Activated CD4-positive, alpha-beta T cell treated with anti-CD3 and anti-CD28 coated beads, Interleukin-2, amount 10 ng/mL, durations not matched to agents 7 days and 5 days (primary cell): ENCODE measurements at regions not wholly inside any gene's neighbourhood (a gene's known extent, or its start where the extent isn't known, plus 50 kb on each side); places are given as distances from the start of the nearest gene placed in this dataset.

ENCODE experiments used
- CTCF ChIA-PET: fragments of 350-600 bp; sonication (Branson Sonifier 250); formaldehyde crosslinking; loops from one replicate; lab custom pipeline; 2021; ENCODE audit warnings: antibody characterized with exemption; lab: Charles Lee
- POLR2A ChIA-PET: fragments of 350-600 bp; sonication (Branson Sonifier 250); formaldehyde crosslinking; loops from one replicate; lab custom pipeline; 2021; ENCODE audit warnings: antibody characterized with exemption; lab: Charles Lee
- DNase-seq: peaks from one replicate; pipeline ENCODE4 v3.0.0-alpha.2; 2020
- H3K27ac Mint-ChIP-seq: one replicate; pipeline ENCODE4 v1.8.0; 2021; ENCODE audit warnings: mild to moderate bottlenecking, moderate library complexity, mixed read lengths
- H3K27me3 Mint-ChIP-seq: one replicate; pipeline ENCODE4 v1.8.0; 2021; ENCODE audit warnings: mixed read lengths
- H3K36me3 Mint-ChIP-seq: one replicate; pipeline ENCODE4 v1.8.0; 2021; ENCODE audit warnings: low read depth, mixed read lengths
- H3K4me1 Mint-ChIP-seq: one replicate; pipeline ENCODE4 v1.8.0; 2021; ENCODE audit warnings: mixed read lengths
- H3K4me3 Mint-ChIP-seq: one replicate; pipeline ENCODE4 v1.8.0; 2021; ENCODE audit warnings: mild to moderate bottlenecking, moderate library complexity, mixed read lengths
- H3K9me3 Mint-ChIP-seq: one replicate; pipeline ENCODE4 v1.8.0; 2021; ENCODE audit warnings: mixed read lengths

DNA sequence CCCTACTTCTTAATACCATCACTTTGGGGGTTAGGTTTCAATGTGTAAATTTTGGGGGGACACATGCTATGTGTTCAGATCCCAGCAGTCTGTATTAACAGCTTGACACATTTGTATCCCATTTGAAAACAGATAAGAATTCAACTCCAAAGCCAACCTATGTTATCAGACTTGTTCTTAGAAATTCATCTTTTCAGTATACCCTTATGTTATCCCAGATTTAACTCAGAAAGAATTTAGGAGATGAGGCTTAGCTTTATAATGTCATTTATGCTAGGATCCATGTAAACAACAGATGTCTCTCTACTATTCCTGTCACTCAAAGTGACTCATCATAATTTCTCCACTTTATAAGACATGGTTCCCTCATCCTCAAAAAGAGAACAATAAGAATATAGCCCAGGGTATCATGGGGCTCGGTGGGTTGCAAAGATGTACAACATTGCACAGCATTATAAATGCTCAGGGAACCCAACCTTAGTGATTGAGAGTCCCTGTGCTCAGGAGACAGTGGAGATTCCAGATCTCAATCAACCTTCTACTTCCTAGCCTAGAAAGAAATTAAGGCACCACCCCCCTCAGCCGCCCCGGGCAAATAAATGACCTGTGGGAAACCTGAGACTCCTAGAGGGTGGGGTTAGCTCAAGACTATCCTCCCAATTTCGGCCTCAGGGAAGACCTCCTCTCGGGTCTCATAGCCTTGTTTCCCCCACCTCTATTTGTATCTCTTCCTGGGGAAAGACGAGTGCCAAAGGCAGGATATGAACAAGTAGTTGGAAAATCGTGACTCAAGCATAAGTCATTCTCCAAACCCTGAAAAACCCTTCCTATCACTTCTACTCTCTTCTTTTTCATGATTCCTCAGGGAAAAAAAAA, 265.1 kb upstream of the CAMK1G start:
- DNase-seq = no peak
- H3K9me3 Mint-ChIP-seq = no peaks in the 10 kb centered on the region
- no peaks in the 10 kb centered on the region for H3K4me1 Mint-ChIP-seq
- ChIA-PET CTCF (no interaction called here), POLR2A (no interaction called here)
- H3K4me3 Mint-ChIP-seq = no peak overlapping the region
- no peaks in the 10 kb centered on the region for H3K27me3 Mint-ChIP-seq
- H3K36me3 Mint-ChIP-seq = no peaks in the 10 kb centered on the region
- H3K27ac Mint-ChIP-seq = no peak overlapping the region

DNA sequence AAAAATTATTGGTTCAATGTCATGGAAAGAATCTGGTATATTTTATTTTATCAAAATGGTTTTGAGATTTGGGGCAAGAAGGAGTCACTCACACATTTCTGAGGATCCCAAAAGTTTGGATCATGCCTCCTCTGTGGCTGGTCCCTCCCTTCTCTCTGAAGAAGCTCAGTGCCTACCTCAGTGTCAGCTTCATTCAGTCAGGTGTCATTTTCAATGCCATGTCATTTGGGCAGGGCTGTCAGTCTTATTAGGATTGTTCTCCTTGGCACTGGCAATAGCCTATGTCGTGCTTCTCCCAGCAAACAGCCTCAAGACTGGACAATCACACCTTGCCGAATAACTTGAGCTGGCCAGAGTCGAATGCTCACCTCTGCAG, 264.5 kb upstream of the CAMK1G start:
- Mint-ChIP-seq H3K27ac (no peak overlapping the region), H3K27me3 (no peaks in the 10 kb centered on the region), H3K36me3 (no peaks in the 10 kb centered on the region), H3K4me3 (no peak overlapping the region), H3K4me1 (no peaks in the 10 kb centered on the region), H3K9me3 (no peaks in the 10 kb centered on the region)
- ChIA-PET POLR2A (no interaction called here), CTCF (no interaction called here)
- no peak for DNase-seq

DNA sequence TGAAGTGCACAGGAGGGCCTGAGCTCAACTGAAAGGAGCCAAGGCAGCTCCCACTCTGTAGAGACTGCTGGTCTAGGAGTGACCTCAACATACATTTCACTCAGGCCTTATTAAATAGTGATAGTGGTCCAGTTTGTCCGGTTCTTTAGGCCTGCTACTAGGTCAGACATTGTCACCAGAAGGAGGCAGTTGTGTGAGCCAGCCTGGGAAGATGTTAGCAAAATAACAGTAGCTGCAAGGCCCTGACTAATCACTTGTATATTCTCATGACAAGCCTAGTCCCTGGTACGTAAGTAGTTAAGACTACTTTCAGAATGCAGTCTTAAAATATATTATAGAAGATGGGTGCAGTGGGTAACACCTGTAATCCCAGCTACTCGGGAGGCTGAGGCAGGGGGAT, 264.0 kb upstream of the CAMK1G start:
- Mint-ChIP-seq H3K4me3 (no peak overlapping the region), H3K27me3 (no peaks in the 10 kb centered on the region), H3K4me1 (no peaks in the 10 kb centered on the region), H3K9me3 (no peaks in the 10 kb centered on the region), H3K36me3 (no peaks in the 10 kb centered on the region), H3K27ac (no peak overlapping the region)
- POLR2A ChIA-PET = no interaction called here
- no peak for DNase-seq
- CTCF ChIA-PET = interaction anchor here (0.6 kb wide), 1 partner anchor 71 kb away, joined by 3 read pairs; no protein-coding TSS in a partner anchor

GRCh38 chr1:209323743-209324142, 259.8 kb upstream of the CAMK1G start:
- CTCF ChIA-PET = no interaction called here

GRCh38 chr1:209324901-209325871, 258.3 kb upstream of the CAMK1G start:
- Mint-ChIP-seq H3K36me3 (no peaks in the 10 kb centered on the region), H3K27me3 (no peaks in the 10 kb centered on the region), H3K4me3 (no peak overlapping the region), H3K27ac (no peak overlapping the region), H3K4me1 (no peaks in the 10 kb centered on the region), H3K9me3 (no peaks in the 10 kb centered on the region)
- DNase-seq = no peak
- CTCF ChIA-PET = no interaction called here
- POLR2A ChIA-PET = no interaction called here

More at GRCh38 chr1:209323743-209324142, 259.8 kb upstream of the CAMK1G start:
- H3K9me3 Mint-ChIP-seq = no peaks in the 10 kb centered on the region
- no peak overlapping the region for H3K4me3 Mint-ChIP-seq
- POLR2A ChIA-PET = no interaction called here
- H3K36me3 Mint-ChIP-seq = no peaks in the 10 kb centered on the region
- no peaks in the 10 kb centered on the region for H3K4me1 Mint-ChIP-seq
- no peak for DNase-seq
- H3K27me3 Mint-ChIP-seq = no peaks in the 10 kb centered on the region
- no peak overlapping the region for H3K27ac Mint-ChIP-seq

- CTCF ChIA-PET = no interaction called here
- POLR2A ChIA-PET = no interaction called here
Observed at GRCh38 chr1:209326076-209326475, 257.4 kb upstream of the CAMK1G start.

GRCh38 chr1:209326831-209327230, 256.7 kb upstream of the CAMK1G start:
- no peak overlapping the region for H3K27ac Mint-ChIP-seq
- no peaks in the 10 kb centered on the region for H3K9me3 Mint-ChIP-seq
- H3K4me3 Mint-ChIP-seq = no peak overlapping the region
- ChIA-PET POLR2A (no interaction called here), CTCF (no interaction called here)
- no peaks in the 10 kb centered on the region for H3K4me1 Mint-ChIP-seq
- H3K27me3 Mint-ChIP-seq = peaks cover 2% of the 10 kb centered on the region
- H3K36me3 Mint-ChIP-seq = no peaks in the 10 kb centered on the region
- DNase-seq = no peak

More at GRCh38 chr1:209326076-209326475, 257.4 kb upstream of the CAMK1G start:
- Mint-ChIP-seq H3K4me1 (no peaks in the 10 kb centered on the region), H3K4me3 (no peak overlapping the region), H3K9me3 (no peaks in the 10 kb centered on the region), H3K27ac (no peak overlapping the region), H3K27me3 (peaks cover 2% of the 10 kb centered on the region), H3K36me3 (no peaks in the 10 kb centered on the region)
- no peak for DNase-seq

DNA sequence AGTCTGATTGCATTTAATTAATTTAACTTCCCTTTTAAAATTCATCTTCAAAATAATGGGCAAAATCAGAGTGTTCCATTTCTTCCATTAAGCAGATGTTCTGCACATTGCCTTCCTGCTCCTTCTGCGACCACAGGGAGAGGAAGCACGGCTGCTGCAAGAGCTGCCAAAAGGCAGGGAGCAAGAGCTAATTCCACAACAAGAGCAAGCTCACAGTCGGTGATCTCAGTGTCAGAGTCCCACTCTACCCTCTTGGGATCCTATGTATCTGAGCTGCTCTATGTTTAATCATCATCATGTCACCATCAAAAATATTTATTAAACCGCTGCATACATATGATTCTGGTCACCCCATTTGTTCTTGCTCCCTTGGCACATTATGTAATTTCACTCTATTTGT, 255.3 kb upstream of the CAMK1G start:
- Mint-ChIP-seq H3K27me3 (peaks cover 5% of the 10 kb centered on the region), H3K4me1 (no peaks in the 10 kb centered on the region), H3K36me3 (no peaks in the 10 kb centered on the region), H3K4me3 (no peak overlapping the region), H3K9me3 (no peaks in the 10 kb centered on the region), H3K27ac (no peak overlapping the region)
- CTCF ChIA-PET = no interaction called here
- no peak for DNase-seq
- POLR2A ChIA-PET = no interaction called here

DNA sequence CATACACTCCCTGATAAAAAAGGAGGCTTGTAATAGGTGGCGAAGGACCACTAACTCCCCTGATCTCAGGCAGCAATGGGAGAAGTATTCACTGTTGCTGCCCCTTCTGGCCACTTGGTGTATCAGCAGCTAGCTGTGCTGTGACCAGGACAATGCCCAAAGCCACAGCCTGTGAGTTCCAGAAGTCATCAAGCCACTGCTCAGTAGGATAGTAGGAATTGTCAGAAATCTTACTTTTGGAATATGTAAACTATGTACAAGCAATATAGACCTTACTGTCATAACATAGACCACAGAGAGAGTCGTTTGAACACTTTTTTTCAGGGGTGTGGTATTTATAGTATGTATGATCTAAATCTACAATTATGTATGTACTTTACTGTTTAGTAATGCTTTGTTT, 248.3 kb upstream of the CAMK1G start:
- no peaks in the 10 kb centered on the region for H3K4me1 Mint-ChIP-seq
- no peaks in the 10 kb centered on the region for H3K9me3 Mint-ChIP-seq
- ChIA-PET CTCF (interaction anchor here (1.0 kb wide), 1 partner anchor 10 kb away, joined by 3 read pairs; no protein-coding TSS in a partner anchor), POLR2A (no interaction called here)
- H3K27me3 Mint-ChIP-seq = peaks cover 10% of the 10 kb centered on the region
- no peak overlapping the region for H3K27ac Mint-ChIP-seq
- H3K36me3 Mint-ChIP-seq = no peaks in the 10 kb centered on the region
- H3K4me3 Mint-ChIP-seq = no peak overlapping the region
- DNase-seq = no peak

DNA sequence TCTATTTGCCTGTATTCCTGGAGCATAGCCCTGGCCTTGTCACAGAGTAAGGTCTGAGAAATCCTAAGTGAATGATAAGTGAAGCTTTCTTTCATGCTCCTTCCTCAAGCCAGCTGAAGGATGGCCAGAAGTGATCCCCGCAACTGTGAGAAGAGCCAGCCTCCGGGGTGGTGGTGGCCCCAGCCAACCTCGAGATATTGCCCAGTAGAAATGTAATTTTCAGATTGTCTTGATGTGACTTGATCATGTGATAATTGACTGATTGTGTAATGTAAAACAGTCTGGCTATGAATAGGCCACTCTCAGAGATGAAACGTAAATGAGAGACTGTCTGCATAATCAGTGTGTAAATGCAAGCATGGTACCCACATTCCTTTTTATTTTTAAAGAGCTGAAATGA, 242.4 kb upstream of the CAMK1G start:
- no peak overlapping the region for H3K27ac Mint-ChIP-seq
- H3K4me3 Mint-ChIP-seq = no peak overlapping the region
- ChIA-PET POLR2A (no interaction called here), CTCF (no interaction called here)
- H3K27me3 Mint-ChIP-seq = peaks cover 4% of the 10 kb centered on the region
- H3K9me3 Mint-ChIP-seq = no peaks in the 10 kb centered on the region
- DNase-seq = no peak
- no peaks in the 10 kb centered on the region for H3K4me1 Mint-ChIP-seq
- H3K36me3 Mint-ChIP-seq = no peaks in the 10 kb centered on the region

DNA sequence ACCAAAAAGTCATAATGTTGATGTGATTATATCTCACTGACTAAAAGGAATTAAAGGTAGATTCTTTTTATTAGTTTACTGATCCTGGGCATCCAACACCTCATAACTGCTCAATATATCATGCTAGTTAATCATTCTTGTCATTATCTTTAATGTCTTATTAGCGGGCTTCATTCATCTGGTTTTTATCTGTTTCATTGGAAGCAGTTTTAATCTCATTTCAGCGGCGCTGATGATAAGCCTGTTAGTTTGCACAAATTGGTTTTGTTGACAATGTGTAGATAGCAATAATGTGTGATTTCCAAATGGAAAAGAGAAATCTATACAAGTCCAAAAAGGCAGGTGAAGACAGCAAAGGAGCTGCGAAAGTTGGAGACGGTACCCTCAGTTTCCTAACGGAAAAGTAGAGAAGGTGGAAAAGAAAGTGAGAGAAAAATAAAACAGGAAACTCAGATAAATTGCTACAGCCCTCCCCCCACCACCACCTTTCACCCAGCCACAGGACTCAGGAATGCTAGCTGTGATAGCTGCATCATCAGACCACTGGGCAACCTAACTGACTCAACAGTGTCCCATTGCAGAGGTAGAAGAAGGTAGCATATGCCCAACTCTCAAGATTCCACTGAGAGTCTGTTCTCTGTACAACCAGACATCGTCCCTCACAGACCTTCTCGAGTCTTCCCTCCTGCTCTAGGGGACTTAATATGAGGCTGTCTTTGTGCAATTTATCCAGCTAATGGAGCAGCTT, 241.7 kb upstream of the CAMK1G start:
- CTCF ChIA-PET = no interaction called here
- no peak for DNase-seq
- H3K36me3 Mint-ChIP-seq = no peaks in the 10 kb centered on the region
- H3K4me3 Mint-ChIP-seq = no peak overlapping the region
- H3K4me1 Mint-ChIP-seq = no peaks in the 10 kb centered on the region
- POLR2A ChIA-PET = no interaction called here
- no peak overlapping the region for H3K27ac Mint-ChIP-seq
- H3K9me3 Mint-ChIP-seq = no peaks in the 10 kb centered on the region
- H3K27me3 Mint-ChIP-seq = peaks cover 8% of the 10 kb centered on the region

- no peak for DNase-seq
- Mint-ChIP-seq H3K4me3 (no peak overlapping the region), H3K27ac (no peak overlapping the region), H3K27me3 (peaks cover 9% of the 10 kb centered on the region), H3K9me3 (no peaks in the 10 kb centered on the region), H3K4me1 (no peaks in the 10 kb centered on the region), H3K36me3 (no peaks in the 10 kb centered on the region)
- POLR2A ChIA-PET = no interaction called here
- CTCF ChIA-PET = no interaction called here
Observed at GRCh38 chr1:209342441-209343175, 240.9 kb upstream of the CAMK1G start.
